ENCODE measurements at regions not wholly inside any gene's neighbourhood (a gene's known extent, or its start where the extent isn't known, plus 50 kb on each side); places are given as distances from the start of the nearest gene placed in this dataset.
"Not testable (repeated sequence)": the region's sequence is repeated elsewhere in the genome, so short reads cannot be mapped to it uniquely, and the experiment has no call there.

DNA sequence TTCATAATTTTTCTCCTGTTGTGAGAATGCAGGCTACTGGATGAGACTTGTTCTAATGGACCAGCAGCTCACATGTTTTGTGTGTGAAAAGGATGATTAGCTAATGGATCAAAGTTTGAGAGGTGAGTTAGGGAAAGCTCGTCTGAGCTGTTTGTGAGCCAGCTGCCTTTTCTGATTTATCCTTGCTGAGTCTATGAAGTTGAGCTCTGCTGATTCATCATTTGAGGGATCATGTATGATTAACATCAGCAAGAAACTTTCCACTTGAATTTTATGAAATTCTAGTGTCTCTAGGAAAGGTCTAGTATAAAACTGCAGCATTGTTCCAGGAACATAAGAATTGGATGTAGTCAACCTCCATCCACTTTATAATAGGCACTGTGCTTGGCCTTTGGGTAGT lies 698.7 kb downstream of the NTRK3 start:
- Histone ChIP-seq H3K27me3 (replicated peaks; ENCODE audit: insufficient read depth) (no peaks in the 10 kb centered on the region), H3K36me3 (no peaks in the 10 kb centered on the region), H3K4me3 (no peak overlapping the region), H3K9me3 (no peaks in the 10 kb centered on the region), H3K27ac (no peak overlapping the region), H3K4me1 (ENCODE audit: control insufficient read depth in 1 of 2, low read depth in 2 of 2) (no peaks in the 10 kb centered on the region)
- ATAC-seq (ENCODE audit: insufficient number of reproducible peaks, low FRiP score, low read depth) (no peak), DNase-seq (ENCODE audit: low spot score) (no peak)
- TF ChIP-seq, protein P1, sequence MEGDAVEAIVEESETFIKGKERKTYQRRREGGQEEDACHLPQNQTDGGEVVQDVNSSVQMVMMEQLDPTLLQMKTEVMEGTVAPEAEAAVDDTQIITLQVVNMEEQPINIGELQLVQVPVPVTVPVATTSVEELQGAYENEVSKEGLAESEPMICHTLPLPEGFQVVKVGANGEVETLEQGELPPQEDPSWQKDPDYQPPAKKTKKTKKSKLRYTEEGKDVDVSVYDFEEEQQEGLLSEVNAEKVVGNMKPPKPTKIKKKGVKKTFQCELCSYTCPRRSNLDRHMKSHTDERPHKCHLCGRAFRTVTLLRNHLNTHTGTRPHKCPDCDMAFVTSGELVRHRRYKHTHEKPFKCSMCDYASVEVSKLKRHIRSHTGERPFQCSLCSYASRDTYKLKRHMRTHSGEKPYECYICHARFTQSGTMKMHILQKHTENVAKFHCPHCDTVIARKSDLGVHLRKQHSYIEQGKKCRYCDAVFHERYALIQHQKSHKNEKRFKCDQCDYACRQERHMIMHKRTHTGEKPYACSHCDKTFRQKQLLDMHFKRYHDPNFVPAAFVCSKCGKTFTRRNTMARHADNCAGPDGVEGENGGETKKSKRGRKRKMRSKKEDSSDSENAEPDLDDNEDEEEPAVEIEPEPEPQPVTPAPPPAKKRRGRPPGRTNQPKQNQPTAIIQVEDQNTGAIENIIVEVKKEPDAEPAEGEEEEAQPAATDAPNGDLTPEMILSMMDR (IDR thresholded peaks at IDR 0.05), result no peak

DNA sequence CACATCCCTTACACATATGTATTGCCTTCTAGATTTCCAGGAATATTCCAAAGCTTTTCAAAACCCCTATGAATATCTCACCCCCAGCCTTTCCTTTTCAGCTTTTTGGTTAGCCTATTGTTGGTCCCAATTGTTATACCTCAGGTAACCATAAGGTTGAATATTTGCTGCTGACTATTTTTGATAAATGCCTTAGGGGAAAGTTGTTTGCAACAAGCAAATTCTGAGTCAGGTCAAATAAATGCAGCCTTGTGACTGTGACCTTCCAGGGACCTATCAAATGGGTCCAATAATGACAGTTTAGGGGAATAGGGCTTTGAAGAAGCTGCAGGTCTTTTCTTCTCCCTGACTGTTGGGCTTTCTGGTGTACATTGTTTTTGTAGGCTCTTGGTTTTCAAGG lies 699.7 kb downstream of the NTRK3 start:
- no peak overlapping the region for H3K4me3 ChIP-seq
- H3K4me1 ChIP-seq (ENCODE audit: control insufficient read depth in 1 of 2, low read depth in 2 of 2), result no peaks in the 10 kb centered on the region
- TF ChIP-seq, protein P1 (IDR thresholded peaks at IDR 0.05), result no peak
- H3K9me3 ChIP-seq, result no peaks in the 10 kb centered on the region
- H3K27ac ChIP-seq, result no peak overlapping the region
- no peaks in the 10 kb centered on the region for H3K36me3 ChIP-seq
- DNase-seq (ENCODE audit: low spot score) (no peak), ATAC-seq (ENCODE audit: insufficient number of reproducible peaks, low FRiP score, low read depth) (no peak)
- H3K27me3 ChIP-seq (replicated peaks; ENCODE audit: insufficient read depth), result no peaks in the 10 kb centered on the region

DNA sequence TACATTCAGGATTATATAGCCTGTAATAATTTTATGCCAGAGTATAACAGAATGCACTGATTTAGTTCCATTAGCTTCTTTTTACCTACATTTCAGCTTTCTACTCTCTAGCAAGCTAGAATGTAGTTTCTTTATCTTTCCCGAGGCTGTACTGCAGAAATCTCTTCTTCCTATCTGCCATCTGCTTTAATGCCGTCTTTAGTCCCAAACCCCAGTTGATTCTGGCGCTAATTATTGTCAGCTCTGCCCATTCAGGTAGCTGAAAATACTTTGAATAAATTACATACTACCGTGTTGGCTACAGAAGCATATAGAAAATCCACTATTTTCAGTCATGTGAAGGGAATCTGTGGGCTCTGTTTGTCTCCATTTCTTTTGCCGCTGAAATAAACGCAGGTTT lies 706.7 kb downstream of the NTRK3 start:
- no peak overlapping the region for H3K4me3 ChIP-seq
- peaks cover 0 to 11% of the 10 kb centered on the region in 2 donors for H3K4me1 ChIP-seq (ENCODE audit: control insufficient read depth in 1 of 2, low read depth in 2 of 2)
- ATAC-seq (ENCODE audit: insufficient number of reproducible peaks, low FRiP score, low read depth), result no peak
- no peaks in the 10 kb centered on the region for H3K27me3 ChIP-seq (replicated peaks; ENCODE audit: insufficient read depth)
- H3K9me3 ChIP-seq, result no peaks in the 10 kb centered on the region
- H3K27ac ChIP-seq, result no peak overlapping the region
- DNase-seq (ENCODE audit: low spot score), result no peak
- H3K36me3 ChIP-seq, result no peaks in the 10 kb centered on the region
- TF ChIP-seq, protein P1 (IDR thresholded peaks at IDR 0.05), result no peak

DNA sequence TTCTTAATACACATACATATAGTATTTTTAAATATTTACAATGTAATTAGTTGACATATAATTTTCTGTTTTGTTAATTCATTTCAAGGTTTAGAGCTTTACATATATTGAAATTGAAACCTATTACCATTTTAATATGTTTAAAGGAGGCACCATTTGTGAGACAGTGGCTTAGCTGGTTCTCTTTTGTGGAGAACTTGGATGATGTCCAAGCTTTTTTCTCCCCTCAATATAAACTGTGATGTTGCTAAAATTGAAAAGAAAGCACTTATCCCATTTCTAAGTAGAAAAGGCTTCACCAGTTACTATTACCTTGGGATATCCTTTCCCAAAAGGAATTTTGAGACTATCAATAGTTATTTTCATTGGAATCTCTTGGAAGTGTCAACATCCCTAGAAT lies 707.2 kb downstream of the NTRK3 start:
- H3K27me3 ChIP-seq (replicated peaks; ENCODE audit: insufficient read depth), result no peaks in the 10 kb centered on the region
- H3K4me3 ChIP-seq, result no peak overlapping the region
- H3K9me3 ChIP-seq, result no peaks in the 10 kb centered on the region
- H3K4me1 ChIP-seq (ENCODE audit: control insufficient read depth in 1 of 2, low read depth in 2 of 2), result peaks cover 0 to 11% of the 10 kb centered on the region in 2 donors
- TF ChIP-seq, protein P1 (IDR thresholded peaks at IDR 0.05), result no peak
- no peak overlapping the region for H3K27ac ChIP-seq
- DNase-seq (ENCODE audit: low spot score) (no peak), ATAC-seq (ENCODE audit: insufficient number of reproducible peaks, low FRiP score, low read depth) (no peak)
- no peaks in the 10 kb centered on the region for H3K36me3 ChIP-seq

DNA sequence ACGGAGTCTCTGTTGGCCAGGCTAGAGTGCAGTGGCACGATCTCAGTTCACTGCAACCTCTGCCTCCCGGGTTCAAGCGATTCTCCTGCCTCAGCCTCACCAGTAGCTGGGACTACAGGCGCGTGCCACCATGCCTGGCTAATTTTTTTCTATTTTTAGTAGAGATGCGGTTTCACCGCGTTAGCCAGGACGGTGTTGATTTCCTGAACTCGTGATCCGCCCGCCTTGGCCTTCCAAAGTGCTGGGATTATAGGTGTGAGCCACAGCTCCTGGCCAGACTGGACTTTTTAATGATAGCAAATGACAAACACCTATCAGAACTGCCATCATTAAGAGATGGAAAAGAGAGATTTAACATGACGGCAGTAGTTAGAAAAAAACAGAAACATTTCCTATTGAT lies 707.9 kb downstream of the NTRK3 start:
- not testable (repeated sequence) for H3K36me3 ChIP-seq; DNase-seq (ENCODE audit: low spot score); H3K4me3 ChIP-seq; H3K27ac ChIP-seq; H3K9me3 ChIP-seq; ATAC-seq (ENCODE audit: insufficient number of reproducible peaks, low FRiP score, low read depth); H3K27me3 ChIP-seq (replicated peaks; ENCODE audit: insufficient read depth)
- H3K4me1 ChIP-seq (ENCODE audit: control insufficient read depth in 1 of 2, low read depth in 2 of 2), result peaks cover 0 to 11% of the 10 kb centered on the region in 2 donors

DNA sequence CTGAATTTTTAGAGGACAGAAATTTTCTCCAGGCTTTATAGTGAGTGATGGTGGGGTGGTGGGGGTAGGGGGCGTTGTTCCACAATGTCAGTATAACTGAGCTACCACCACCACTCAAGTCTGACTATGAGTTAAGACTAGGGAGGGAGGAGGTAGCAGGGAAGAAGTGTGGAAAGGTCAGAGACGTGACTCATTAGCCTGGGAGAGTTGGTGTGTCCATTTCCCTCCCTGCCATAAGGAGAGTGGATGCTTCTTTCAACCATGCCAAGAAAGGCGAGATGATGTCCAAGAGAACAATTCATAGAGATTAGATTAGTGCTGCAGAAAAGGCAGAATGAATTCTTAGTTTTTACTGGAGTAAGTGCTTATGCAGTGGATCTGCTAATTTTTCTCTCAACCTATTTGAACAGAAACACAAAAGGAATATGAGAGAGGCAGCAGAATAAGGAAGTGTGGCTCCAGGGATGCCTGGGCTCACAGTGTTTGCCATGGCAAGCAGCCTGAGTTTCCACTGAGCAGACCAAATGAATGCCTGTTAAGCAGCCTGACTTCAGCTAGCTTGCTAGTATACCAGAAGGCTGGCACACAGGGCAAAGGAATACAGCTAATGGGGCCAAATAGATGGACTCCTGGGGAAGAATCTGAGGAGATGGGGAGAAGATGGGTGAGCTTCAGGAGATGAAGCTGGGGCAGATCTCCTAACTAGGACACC lies 708.9 kb downstream of the NTRK3 start:
- DNase-seq (ENCODE audit: low spot score) (no peak), ATAC-seq (ENCODE audit: insufficient number of reproducible peaks, low FRiP score, low read depth) (peak; percentile 73)
- H3K36me3 ChIP-seq, result no peaks in the 10 kb centered on the region
- TF ChIP-seq, protein P1 (IDR thresholded peaks at IDR 0.05), result no peak
- H3K27ac ChIP-seq, result peak overlapping the region; percentile 5 to 27
- H3K4me1 ChIP-seq (ENCODE audit: control insufficient read depth in 1 of 2, low read depth in 2 of 2), result peaks cover 0 to 11% of the 10 kb centered on the region in 2 donors
- no peaks in the 10 kb centered on the region for H3K9me3 ChIP-seq
- no peak overlapping the region for H3K4me3 ChIP-seq
- H3K27me3 ChIP-seq (replicated peaks; ENCODE audit: insufficient read depth), result no peaks in the 10 kb centered on the region
